NCI-H1092 treated with DMSO at 0.1 percent for 48 hours (cell line): ENCODE measurements at regions not wholly inside any gene's neighbourhood (a gene's known extent, or its start where the extent isn't known, plus 50 kb on each side); places are given as distances from the start of the nearest gene placed in this dataset.

ENCODE experiments used
- DNase-seq: peaks from one replicate; lab custom pipeline; 2025; lab: John Stamatoyannopoulos, UW

DNA sequence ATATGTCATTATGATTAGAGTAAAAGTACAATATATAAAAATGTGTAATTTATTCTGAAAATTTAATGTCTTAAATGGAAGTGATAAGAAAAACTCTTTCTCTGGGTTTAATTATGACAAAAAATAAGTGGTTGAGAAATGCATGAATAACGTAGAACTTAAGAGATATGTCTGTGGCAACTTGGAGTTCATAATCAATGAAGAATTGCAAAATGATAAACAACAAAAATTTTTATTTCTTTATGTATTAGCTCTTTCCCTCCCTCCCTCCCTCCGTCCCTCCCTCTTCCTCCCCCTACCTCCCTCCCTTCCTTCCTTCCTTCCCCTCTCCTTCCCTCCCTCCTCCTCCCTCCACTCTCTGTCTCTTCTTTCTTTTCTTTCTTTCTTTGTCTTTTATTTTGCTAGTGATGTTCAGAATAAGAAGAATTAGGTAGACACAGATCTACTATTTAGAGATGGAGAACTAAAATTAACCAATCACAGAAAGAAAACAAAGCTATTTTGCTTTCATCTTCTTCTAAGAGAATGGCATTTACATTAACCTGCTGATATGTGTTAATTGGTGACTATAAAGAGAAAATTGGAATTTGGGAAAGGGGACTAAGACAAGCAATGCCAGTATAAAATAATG is 96.3 kb upstream of the PDC start:
- no peak for DNase-seq

DNA sequence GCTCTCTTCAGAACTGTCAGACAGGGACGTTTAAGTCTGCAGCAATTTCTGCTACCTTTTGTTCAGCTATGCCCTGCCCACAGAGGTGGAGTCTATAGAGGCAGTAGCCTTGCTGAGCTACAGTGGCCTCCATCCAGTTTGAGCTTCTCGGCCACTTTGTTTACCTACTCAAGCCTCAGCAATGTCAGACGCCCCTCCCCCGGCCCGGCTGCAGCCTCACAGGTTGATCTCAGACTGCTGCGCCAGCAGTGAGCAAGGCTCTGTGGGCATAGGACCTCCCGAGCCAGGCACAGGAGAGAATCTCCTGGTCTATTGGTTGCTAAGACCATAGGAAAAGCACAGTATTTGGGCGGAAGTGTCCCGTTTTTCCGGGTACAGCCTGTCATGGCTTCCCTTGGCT is 89.9 kb upstream of the PDC start:
- no peak for DNase-seq

DNA sequence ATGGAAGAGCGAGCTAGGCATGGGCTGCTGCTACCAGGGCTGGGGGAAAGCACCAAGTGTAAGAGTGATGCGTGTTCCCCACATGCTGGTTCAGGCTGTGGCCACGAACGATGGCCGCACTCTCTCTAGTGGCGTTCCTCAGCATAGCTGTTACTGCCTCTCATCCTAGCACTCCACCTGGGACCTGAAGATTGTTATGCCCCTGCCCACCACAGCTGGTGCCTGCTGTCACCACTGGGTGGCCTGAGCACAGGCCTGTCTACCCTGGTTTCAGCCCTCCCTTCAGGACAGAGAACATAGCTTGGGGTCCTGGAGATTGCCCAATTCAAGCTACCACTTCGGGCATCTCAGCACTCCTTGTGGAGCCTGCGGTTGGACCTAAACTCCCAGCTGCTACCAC is 80.1 kb upstream of the PDC start:
- no peak for DNase-seq

DNA sequence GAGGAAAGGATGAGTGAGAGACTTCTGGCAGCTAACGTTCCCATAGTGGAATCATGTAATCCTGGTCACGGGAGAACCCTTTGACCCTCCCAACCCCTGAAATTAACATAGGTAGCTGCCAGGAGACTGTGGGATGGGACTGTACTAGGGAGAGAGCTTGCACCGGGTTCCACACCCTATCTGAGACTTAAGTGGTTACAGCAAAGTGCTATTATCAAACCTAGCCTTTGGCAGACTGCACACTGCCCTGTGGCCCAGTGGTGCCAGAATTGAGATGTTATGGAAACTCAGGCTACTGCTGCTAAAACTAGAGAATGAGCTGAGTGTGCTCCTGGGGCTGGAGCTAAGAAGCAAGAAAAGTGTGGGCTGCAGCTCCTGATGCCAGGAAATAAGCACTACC is 79.6 kb upstream of the PDC start:
- DNase-seq, result no peak

DNA sequence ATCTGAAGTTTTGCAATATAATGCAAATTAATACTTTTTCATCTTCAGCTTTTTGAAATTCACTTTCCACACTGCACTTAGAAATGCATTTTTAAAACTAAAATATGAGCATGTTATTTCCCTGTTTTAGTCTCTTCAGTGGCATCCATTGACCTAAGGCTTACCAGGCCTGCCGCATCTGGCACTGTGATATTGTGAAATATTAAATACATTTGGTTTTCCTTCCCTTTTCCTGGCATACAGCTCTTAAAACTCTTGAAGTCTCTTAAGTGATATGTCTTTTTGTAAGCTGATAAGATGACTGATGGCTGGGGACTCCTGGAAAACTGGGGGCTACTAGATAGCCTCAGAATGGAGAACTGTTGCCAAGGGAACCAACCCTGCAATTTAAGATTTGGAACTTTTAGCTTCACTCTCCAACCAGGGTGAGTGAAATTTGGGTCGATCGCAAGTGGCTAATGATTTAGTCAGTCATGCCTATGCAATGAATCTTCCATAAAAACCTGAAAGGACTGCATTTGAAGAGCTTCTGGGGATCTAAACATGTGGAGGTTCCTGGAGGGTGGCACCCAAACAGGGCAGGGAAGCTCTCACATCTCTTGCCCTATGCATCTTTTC is 75.5 kb upstream of the PDC start:
- no peak for DNase-seq

DNA sequence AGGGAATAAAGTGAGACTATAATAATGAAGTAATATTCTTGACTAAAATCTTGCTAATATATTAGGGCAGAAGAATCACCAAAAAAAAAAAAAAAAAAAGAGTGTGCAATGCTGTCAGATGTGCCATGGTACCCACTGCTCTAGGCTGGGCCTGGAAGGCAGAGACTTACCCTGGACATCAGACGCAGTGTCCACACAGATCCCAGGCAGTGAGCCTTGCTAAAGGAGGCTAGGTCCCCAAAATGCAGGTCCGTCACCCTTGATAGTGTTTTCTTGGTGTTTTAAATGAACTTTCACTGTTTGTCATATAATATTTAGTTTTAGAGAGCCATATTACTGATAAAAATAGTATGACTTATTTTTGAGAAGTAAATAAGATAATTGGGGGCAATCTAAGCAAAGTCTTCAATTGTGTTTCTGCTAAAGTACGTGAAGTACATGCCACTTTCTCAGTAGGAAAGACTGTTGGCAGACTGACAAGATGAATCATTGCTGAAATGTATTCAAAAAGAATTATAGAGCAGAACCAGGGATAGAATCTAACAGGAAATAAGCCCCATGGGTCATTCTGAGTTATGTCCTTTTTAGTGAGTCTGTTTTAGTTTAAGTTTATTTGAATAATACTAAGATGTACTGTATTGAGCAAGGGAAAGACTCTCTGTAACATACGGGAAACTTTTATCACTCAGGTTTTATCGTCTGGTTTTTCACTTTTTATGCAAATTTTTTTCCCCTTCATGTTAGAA is 74.6 kb upstream of the PDC start:
- DNase-seq, result no peak

DNA sequence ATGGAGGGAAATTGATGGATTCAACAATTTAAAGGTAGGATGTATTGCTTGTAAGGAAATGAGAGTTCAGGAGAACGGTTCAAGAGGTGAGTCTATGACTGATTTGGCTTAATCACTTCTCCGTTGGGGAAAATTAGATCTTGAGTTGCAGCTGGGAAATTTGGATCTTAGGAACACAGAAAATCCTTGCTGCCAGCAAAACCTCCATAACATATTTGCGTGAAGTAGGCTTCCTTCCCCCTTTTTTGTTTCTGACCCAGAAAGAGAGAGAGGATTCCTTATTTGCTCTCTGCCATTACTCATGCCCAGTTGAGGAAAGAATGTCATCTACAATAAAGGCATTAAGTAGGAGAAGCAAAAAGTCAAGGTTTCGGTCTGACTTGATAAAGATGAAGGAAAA is 73.5 kb upstream of the PDC start:
- no peak for DNase-seq

DNA sequence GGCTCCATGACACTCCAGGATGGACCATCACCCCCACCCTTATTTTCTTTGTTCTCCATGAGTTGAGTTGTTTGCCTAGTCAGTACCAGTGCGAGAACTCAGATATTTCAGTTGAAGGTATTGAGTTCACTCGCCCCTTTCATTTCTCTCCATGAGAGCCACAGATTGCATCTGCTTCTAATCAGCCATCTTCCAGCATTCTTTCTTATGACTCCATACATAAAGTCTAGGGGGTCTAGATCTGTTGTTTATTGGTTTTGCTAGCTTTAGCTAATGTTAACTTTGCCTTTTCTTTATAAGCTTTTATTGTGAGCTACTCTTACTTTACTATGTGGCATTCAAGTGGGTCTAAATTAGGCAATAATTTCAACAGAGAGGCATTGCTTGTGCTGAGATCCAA is 71.6 kb upstream of the PDC start:
- DNase-seq, result no peak

DNA sequence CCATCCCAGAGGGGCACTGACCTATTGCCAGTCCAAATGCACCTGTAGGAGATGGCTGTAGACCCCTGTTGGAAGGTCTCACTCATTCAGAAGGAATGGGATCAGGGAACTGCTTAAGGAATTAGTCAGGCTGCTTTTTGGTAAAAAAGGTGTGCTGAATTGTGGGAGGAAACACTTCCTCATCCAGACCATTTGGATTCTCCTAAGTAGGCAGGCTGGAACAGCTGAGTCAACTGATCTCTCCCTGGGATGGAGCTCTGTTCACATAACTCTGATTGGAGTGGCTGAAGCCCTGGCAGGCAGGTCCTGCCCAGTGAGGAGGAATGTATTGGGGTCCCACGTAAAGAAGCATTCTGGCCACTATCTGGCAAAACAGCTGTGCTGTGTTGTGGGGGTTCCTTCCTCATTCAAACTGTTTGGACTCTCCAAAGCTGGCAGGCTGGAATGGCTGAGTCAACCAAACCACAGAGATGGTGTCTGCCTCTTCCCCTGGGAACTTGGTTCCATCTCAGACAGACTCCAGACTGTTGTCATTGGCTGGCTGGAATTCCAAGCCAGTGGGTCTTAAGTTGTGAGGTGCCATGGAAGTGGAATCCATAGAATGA is 70.7 kb upstream of the PDC start:
- DNase-seq, result no peak

DNA sequence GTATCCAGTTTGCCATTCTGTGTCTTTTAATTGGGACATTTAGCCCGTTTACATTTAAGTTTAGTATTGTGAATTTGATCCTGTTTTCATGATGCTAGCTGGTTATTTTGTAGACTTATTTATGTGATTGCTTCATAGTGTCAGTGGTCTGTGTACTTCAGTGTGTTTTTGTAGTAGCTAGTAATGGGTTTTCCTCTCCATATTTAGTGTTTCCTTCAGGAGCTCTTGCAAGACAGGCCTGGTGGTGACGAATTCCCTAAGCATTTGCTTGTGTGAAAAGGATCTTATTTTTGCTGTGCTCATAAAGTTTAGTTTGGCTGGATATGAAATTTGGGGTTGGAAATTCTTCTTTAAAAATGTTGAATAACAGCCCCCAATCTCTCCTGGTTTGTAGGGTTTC is 69.2 kb upstream of the PDC start:
- DNase-seq, result no peak

DNA sequence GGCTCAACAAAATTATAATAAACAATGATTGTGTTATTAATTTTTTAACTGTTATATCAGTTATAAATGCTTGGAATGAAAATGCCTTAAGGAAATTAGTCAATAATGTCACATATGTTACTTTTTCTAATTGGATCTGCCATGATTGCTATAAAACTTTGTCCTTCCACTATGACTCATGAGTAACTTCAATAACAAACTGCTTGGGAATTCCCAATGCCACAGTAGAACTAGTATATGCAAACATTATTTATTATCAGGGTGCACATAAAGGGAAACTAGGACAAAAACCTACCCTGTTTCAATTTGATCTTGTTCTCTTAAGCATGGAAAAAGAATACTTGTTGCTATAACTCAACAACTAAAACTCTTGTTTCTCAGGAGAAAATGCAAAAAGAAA is 59.1 kb upstream of the PDC start:
- DNase-seq, result no peak

DNA sequence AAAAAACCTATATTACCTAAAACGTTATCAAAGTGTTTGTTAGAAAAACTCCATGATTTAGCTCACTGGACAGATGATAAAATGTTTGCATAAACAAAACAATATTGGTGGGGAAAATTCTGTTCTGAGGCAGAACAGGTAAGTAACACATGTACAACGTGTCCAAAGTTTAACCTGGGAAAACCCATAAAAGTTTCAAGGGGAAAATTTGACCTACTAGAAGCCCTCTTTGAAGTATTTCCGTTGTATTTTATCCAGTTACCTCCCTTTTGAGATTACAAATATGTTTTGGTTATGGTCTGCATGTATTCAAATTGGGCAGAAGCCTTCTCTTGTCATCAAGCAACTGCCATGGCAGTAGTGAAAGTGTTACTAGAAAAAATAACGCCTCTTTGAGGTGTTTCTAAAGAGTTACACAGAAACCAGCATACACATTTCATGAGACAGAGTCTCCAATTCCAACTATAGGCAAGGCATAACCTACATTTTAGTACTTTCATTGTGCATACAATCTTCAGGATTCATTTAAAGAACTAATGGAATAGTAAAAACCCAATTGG is 58.0 kb upstream of the PDC start:
- no peak for DNase-seq

DNA sequence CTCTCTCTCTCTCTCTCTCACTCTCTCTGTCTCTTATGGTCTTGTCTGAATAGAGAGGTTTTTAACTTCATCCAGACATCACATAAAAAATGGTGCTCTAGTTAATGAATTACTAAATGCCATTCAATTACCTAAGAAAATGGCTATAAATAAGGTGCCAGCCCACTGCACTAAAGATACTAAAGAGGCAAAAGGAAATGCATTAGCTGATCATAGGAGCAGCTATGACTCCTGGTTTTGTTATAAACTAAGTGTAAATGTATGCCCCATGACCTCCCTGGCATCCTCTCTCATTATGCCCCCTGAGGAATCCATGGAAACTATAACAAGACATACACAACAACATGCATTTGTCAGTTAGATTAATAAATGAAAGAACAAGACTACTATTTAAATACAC is 57.5 kb upstream of the PDC start:
- no peak for DNase-seq

DNA sequence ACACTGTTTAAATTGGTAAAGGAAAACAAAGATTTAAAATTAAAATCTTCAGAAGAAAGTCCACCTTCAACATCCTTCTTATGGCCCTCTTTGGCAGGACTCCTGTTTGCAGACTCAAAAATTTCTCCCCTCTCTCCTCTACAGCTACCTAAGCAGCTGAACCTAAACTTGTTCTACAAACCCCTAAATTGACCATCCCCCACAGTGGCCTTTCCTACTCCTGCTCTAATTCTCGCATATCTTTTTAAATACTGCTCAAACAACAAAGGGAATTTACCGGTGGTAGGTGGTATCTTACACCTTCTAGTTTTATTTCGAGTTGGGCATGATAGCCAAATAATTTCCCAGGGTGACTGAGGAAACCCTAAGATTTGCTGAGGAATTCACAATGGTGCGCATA is 53.5 kb upstream of the PDC start:
- no peak for DNase-seq

DNA sequence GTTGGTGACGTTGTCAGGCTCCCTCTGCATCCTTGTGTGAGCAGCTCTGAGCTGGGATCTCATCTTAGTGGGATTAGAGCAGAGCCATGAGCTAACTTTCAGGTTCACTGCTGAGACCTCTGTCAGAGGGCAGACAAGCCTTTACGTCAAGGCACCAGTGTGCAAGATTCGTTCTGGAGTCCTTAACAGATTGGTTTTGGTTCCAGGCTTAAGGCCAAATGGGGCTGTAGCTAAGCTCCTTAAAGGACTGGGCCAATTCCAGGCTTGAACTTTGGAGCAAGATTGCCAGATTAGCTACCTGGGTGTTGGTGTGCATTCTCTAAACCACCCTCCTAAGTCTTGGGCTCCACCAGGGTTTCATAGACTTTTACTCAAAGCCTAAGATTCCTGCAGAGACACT is 52.6 kb upstream of the PDC start:
- DNase-seq, result no peak

DNA sequence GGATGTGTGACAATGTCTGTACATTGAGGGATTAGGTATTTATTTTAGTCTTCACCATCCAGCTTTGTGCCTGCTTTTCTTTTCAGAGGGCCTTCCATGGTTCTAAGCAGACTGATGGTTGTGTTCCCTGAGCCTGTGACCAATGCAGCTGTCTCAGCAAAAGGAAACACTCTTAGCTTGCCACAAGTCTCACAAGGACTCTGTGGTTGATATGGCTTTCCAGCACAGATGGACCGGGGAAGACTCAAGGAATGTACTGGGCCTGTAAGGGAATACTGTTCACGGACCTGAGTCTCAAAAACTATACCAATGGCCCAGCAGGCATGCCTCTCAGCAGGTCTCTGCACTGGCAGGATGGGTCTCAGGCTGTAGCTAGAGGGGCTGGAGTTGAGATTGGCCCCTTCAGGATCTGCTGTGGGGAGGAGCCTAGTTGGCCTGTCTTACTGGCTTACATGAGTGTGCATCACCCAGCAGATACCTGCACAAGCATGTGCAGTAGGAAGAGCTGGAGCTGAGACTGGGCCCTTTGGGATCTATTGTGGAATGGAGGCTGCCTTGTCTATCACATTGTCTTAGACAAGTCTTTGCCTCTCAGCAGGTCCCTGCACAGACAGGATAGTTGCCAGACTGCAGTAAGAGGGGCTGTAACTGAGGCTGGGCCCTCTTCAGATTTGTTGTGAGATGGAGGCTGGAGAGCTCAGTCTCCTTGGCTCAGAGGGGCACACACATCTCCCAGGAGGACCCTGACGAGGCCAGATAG is 52.0 kb upstream of the PDC start:
- no peak for DNase-seq

DNA sequence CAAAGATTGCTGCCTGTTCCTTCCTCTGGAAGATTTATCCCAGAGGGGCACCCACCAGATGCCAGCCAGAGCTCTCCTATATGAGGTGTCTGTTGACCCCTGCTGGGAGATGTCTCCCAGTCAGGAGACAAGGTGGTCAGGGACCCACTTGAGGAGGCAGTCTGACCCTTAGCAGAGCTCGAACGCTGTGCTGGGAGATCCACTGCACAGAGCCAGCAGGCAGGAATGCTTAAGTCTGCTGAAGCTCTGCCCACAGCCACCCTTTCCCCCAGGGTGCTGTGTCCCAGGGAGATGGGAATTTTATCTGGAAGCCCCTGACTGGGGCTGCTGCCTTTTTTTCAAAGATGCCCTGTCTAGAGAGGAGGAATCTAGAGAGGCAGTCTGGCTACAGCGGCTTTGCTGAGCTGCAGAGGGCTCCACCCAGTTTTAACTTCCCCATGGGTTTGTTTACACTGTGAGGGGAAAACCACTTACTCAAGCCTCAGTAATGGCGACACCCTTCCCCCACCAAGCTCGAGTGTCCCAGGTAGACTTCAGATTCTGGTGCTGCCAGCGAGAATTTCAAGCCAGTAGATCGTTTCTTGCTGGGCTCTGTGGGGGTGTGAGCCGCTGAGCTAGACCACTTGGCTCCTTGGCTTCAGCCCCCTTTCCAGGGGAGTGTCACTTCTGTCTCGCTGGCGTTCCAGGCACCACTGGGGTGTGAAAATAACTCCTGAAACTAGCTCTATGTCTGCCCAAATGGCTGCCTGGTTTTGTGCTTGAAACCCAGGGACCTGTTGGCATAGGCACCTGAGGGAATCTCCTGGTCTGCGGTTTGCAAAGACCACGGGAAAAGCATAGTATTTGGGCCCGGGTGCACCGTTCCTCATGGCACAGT is 51.1 kb upstream of the PDC start:
- no peak for DNase-seq
